ENCODE measurements at regions not wholly inside any gene's neighbourhood (a gene's known extent, or its start where the extent isn't known, plus 50 kb on each side); places are given as distances from the start of the nearest gene placed in this dataset.

- Histone ChIP-seq H3K4me1 (replicated peaks) (no peaks in the 10 kb centered on the region), H3K27ac (no peak overlapping the region), H3K9me3 (no peaks in the 10 kb centered on the region), H3K4me3 (no peak overlapping the region), H3K36me3 (no peaks in the 10 kb centered on the region), H3K27me3 (replicated peaks; ENCODE audit: insufficient read depth) (no peaks in the 10 kb centered on the region)
- intact Hi-C loops (cut with DNase I): no loop called here
- WGBS: 84% methylated on average over 4 of the region's 4 CpGs
- no peak for TF ChIP-seq CTCF (IDR thresholded peaks at IDR 0.05)
- TF ChIP-seq POLR2AphosphoS5 (IDR thresholded peaks at IDR 0.05): no peak
- TF ChIP-seq POLR2A (IDR thresholded peaks at IDR 0.05): no peak
- no peak for DNase-seq (ENCODE audit: low spot score)
Measured at GRCh38 chr6:150711061-150711460, 111.4 kb downstream of the PLEKHG1 start.

DNA sequence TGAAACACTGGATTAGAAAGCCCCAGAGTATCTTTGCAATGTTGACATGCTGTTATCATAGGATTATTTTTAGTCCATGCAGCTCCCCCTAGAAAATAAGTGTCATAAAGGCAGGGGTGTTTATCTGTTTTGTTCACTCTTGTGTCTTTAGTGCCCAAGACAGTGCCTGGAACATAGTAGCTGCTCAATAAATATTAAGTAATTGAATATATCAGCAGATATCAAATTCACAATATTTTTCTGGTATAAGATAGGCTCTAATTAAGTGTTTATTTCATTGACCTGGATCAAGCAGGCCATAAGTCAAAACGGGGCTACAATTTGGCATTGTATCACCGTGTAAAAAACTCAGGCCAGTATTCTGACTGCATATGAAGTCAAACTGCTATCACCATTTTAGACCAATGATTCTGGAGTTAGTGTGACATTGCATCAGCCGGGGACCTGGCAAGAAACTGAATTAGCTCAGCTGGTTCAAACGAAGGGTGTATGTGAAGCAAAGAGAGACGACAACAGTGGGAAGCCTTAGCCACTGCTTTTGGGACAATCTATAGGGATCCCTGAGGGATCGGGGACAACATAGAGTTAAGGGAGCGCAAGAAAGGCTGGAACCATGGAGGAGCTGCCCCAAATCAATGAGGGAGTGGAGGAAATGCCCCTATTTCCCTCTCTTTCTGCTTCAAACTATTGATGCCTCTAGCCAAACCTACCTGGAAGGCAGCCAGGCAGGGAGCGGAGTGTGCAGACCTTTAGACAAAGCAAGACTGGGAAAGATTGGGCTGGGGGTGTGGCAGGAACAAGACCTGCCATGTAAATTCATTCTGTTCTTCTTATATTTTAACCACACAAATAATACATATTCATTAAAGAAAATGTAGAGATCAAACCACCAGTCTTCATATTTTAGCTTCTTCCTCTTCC is 112.2 kb downstream of the PLEKHG1 start:
- intact Hi-C loops (cut with DNase I): no loop called here
- no peaks in the 10 kb centered on the region for H3K36me3 ChIP-seq
- DNase-seq (ENCODE audit: low spot score): peak; percentile 33
- no peaks in the 10 kb centered on the region for H3K4me1 ChIP-seq (replicated peaks)
- 52% methylated on average over 8 of the region's 8 CpGs for WGBS
- H3K4me3 ChIP-seq: no peak overlapping the region
- H3K27me3 ChIP-seq (replicated peaks; ENCODE audit: insufficient read depth): no peaks in the 10 kb centered on the region
- H3K9me3 ChIP-seq: no peaks in the 10 kb centered on the region
- no peak overlapping the region for H3K27ac ChIP-seq
- TF ChIP-seq CTCF (IDR thresholded peaks at IDR 0.05): no peak
- TF ChIP-seq POLR2AphosphoS5 (IDR thresholded peaks at IDR 0.05): no peak
- TF ChIP-seq POLR2A (IDR thresholded peaks at IDR 0.05): no peak

DNA sequence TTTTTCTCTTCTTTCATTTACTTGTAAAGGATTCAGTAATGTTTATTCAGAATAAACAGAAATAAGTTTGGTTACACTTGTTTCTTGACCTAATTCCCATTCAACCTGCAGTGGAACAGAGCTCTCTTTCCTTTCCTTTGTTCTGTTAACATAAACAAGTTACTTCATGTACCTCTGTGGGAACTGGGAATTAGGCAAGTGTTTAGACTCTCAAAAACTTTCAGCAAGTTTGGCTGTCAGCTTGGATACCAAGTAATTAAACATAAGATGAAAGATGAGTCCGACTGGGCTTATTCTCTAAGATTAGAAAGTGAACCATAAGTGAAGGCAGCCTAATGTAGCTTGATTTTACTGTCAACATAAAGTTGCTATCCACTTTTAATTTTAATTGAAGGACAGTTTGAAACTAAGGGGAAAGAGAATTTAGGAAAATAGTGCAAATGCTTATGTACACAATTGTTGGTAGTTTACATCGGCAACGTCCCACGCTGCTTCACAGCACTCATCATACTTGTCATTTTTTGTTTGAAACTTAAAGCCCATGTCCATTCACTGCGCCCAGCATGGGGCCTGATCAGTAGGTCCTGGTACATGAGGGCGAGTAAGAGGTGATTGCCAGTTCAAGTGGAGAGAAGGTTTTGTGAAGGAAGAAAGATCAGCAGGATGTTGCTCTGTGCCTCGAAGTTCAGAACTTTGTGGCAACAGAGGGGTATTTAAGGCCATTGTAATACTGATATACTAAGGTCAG is 113.0 kb downstream of the PLEKHG1 start:
- H3K27me3 ChIP-seq (replicated peaks; ENCODE audit: insufficient read depth): no peaks in the 10 kb centered on the region
- intact Hi-C loops (cut with DNase I): no loop called here
- no peak for TF ChIP-seq CTCF (IDR thresholded peaks at IDR 0.05)
- no peak for TF ChIP-seq POLR2AphosphoS5 (IDR thresholded peaks at IDR 0.05)
- no peak for TF ChIP-seq POLR2A (IDR thresholded peaks at IDR 0.05)
- 60% methylated on average over 7 of the region's 7 CpGs for WGBS
- H3K36me3 ChIP-seq: no peaks in the 10 kb centered on the region
- H3K4me1 ChIP-seq (replicated peaks): no peaks in the 10 kb centered on the region
- H3K9me3 ChIP-seq: no peaks in the 10 kb centered on the region
- no peak overlapping the region for H3K4me3 ChIP-seq
- no peak overlapping the region for H3K27ac ChIP-seq
- no peak for DNase-seq (ENCODE audit: low spot score)

- H3K36me3 ChIP-seq: no peaks in the 10 kb centered on the region
- intact Hi-C loops (cut with DNase I): no loop called here
- H3K27me3 ChIP-seq (replicated peaks; ENCODE audit: insufficient read depth): no peaks in the 10 kb centered on the region
- no peak for DNase-seq (ENCODE audit: low spot score)
- WGBS: 96% methylated on average over 2 of the region's 2 CpGs
- TF ChIP-seq CTCF (IDR thresholded peaks at IDR 0.05): no peak
- TF ChIP-seq POLR2AphosphoS5 (IDR thresholded peaks at IDR 0.05): no peak
- no peak for TF ChIP-seq POLR2A (IDR thresholded peaks at IDR 0.05)
- no peak overlapping the region for H3K27ac ChIP-seq
- no peaks in the 10 kb centered on the region for H3K4me1 ChIP-seq (replicated peaks)
- no peak overlapping the region for H3K4me3 ChIP-seq
- H3K9me3 ChIP-seq: no peaks in the 10 kb centered on the region
Measured at GRCh38 chr6:150713487-150713886, 113.8 kb downstream of the PLEKHG1 start.
